Astrocyte of the hippocampus (primary cell): ENCODE measurements at regions not wholly inside any gene's neighbourhood (a gene's known extent, or its start where the extent isn't known, plus 50 kb on each side); places are given as distances from the start of the nearest gene placed in this dataset.

Source experiments
- DNase-seq: peaks from one replicate; pipeline ENCODE4 v3.0.0; 2011; ENCODE audit warnings: low read depth, low spot score

DNA sequence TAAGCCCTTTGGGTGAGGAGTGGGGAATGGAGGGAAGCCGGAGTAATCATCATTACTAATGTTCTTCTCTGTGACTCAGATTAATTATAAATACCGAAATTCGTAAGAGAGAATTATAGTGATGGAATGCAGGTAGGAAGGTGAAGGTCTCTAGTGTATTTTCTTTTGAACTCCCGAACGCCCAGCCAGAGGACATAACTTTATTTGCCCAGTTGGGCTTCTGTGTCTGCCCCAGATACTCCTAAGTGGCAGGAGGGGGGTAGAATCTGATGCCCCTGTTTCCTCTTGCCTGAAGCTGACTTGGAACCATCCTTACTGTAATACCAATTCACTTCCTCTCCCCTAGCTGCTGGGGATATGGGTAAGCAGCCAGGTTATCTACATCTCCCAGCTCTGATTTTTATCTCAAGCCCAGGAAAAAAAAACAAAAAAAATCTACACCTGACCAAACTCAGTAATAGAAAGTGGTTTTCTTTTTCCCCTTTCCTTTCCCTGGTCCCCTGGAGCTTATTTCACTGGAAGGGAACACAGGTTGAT, 84.4 kb upstream of the CISTR start:
- no peak for DNase-seq

DNA sequence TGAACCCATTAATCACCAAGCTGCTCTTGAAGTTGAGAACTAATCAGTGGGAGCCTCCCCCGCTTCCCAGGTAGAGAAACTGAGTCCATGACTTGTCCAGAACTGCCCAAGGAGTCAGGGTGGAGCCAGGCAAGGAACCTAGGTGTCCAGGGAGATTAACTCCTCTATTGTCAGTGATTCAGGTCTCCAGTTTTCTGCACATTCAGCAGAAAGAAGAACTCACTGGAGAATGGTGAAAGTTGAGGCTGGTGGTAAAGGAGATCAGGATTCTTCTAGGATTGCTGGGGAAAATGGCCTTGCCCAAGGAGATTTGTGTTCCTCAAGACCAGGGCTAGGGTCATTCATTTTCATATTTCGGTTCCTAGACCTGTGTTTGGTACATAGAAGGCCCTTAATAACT, 87.2 kb upstream of the CISTR start:
- no peak for DNase-seq

DNA sequence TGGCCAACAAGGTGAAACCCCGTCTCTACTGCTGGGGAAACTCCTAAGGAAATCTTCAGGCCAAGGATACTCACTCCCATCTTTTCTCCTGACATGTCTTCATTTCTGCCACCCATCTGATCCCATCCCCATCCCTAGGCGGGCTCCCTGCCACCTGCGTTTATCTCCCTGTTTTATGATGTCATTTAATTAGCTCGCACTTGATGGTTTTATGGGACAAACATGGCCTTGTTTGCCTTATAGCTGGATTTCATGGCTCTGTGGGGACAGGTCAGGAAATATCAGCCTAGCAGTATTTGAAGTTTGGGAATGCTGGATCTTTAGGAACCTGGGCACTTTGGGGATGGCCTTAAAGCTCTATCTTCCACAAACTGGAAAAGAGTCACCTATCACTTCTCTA, 88.5 kb upstream of the CISTR start:
- no peak for DNase-seq

DNA sequence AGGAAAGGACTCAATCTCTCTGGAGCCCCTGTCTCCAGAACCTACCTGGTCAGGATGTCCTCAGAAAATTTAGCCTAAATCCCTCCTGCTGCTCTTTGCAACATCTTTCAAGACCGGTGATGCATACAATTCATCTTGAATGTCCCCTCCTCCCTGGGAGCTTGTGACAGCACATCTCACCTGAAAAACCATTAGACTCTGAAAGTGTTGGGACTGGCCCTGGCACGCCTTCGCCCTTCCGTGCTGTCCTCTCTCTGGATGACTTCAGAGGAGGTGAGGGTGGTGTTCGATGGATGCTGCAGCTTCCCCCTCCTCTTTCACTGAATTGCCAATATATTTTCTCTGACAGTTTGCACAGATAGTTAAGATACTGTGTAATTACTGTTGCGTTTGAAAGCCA, 90.9 kb upstream of the CISTR start:
- no peak for DNase-seq

DNA sequence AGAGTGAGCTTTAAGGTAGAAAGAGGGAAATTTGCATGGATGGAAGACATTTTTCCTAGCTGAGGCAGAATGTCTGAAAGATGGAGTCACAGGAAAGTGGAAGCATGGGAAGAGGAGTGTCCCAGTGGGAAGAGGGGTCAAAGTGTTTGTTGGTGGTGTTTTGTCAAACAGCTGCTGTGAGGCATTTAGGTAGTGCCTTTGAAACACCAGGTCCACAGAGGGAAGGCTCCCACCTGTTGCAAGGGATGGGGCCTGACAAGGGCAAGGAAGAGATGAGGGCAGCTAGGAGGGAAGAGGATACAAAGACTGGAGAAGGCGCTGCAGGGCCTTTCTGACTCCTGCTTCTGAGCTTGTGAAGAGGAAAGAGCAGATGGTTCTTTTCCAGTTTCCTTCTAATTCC, 91.8 kb upstream of the CISTR start:
- no peak for DNase-seq

DNA sequence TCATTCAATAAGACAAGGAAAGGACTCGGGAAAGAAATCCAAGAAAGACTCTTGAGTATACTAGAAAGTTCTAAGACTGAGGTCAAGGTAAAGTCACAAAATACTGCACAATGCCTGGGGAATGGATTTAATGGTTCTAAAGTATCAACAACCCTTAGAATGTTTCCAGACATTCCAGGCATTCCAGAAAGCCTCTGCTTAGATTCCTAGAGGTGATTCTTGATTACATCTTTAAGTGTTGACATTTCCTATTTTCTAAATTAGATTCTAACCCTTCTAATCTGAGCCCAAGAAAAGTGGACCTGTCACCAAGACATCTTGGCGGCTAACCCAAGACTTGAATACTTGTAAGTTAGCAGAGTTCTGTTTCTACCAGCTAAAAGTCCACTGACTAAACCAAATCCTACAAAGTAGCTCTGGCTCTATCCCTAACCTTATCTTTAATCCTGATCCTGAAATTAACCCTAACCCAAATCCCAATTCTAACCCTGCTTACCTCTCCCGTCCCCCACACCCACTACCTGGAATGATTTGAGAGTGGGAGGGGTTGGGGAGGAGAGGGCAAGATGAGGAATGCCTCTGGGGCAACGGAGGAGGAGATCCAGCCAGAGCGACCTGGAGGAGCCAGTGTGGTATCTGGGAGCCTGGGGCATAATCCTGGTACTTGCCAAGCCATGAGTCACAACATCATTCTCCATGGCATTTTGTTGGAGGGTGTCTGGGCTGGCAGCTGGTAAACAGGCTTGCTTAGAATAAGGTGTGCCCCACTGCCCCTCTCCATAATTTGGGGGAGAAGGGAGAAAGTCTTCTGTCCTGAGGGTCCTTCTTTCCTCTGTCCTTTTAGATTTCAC, 93.4 kb upstream of the HOXC13 start:
- DNase-seq: peak; percentile 37

DNA sequence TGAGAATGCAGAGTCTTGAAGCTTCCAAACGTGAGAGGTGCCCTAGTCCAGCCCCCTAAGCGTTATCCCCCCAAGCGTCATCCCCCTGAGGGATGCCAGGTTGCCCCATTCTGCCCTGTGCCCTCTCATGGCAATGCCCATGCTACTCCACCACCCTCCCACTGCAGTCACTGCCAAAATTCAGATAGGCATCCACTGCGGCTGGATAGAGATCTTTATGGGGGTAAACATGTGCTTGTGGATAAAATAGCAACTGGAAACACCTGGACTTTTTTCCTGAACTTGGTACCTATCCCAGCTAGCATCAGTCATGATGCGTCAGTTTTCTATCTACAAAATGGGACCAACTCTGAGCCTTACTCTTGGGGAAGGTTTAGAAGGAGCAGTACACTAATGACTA, 92.7 kb upstream of the HOXC13 start:
- DNase-seq: no peak

DNA sequence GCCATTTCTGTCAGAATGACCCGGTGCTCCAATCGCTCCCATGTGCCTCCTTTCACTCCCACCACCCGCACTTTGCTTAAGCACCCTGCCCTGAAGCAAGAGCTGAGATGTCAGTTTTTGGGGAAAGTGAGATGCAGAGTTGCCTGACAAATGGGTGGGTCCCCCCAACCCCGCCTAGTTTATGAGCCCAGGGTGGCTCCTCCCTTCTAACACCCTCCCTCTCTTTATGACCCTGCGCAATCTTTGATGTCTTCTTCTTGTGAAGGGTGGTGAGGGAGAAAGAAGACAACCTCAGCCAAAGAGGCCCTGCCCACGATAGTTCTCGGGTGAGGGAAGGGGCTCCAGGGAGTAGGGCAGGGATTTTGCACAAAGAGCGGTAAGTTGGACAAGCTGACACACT, 89.5 kb upstream of the HOXC13 start:
- DNase-seq: no peak

DNA sequence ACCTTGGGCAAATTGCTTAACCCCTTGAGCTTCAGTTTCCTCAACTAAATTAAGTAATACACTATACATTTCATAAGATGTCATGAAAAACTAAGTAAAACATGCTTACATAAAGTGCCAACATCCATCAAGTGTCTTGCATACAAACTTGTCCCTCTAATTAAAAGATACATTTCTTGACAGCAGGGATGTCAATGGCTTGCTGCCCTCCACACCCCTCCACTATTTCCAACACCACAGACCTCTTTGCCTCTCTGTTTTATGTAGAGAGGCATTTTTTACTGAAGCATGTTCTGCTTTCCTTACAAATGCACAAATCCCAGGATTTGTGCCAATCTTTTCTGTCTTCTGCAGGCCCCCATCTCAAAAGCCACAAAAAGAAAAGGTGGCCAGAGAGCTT, 89.0 kb upstream of the HOXC13 start:
- no peak for DNase-seq

DNA sequence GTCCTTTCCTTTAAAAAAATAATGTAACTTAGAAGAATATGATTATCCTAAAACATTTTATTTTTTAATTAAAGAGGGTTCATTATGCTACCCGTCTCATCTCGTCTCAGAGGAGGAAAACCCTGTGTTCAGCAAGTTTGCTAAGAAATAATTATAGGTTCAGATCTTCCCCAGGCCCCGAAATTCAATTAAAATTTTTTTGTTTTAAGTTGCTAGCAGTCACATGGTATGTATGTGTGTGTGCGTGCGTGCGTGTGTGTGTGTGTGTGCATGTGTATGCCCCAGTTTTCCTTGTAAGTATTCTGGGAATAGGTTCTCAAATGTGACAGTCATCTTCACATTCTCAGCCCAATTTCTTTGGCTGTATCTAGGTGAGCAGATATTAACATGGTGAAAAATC, 86.6 kb upstream of the HOXC13 start:
- DNase-seq: no peak

DNA sequence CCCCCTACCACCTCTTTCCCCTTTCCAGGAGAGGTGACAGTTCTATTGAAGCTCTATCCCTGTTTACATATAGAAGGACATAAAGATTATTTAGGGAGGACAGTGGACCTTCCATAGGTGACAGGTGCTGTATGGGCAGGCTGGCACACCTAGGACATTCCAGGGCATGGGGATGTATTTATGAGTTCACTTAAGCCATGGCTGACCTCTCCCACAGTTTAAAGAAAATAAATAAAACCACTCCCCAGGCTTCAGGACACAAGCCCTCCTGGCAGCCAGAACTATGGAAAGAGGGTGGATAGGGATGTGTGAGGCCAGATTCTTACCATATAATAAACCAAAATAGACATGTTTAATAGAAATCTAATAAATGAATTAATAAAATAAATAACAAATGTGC, 85.6 kb upstream of the HOXC13 start:
- DNase-seq: no peak

DNA sequence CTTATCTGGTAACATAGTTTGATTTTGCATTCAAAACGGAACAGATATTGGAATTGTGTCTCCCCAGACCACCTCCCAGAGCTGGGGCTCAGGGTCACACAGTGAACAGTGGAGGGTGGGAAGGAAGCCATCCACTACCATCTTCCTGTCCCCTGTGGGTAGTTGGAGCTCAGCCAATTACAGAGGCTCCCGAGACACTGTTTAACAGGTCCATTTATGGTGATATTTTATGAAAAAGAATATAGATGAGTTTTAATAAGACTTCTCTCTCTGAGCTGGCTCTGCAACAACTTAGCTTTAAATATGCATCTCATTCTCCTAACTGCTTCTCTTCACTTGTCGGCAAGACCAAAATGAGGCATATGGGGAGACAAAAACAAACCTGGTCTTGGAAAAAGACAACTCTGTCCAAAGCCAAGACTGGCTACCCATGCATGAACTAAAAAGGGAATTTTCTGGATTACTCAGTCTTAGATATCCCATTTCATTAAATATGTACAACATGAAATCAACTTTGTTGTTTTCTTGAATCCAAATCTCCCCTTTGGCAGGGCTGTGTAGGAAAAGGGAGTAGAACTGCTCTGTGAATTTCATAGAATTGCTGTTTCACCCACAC, 83.8 kb upstream of the HOXC13 start:
- no peak for DNase-seq

DNA sequence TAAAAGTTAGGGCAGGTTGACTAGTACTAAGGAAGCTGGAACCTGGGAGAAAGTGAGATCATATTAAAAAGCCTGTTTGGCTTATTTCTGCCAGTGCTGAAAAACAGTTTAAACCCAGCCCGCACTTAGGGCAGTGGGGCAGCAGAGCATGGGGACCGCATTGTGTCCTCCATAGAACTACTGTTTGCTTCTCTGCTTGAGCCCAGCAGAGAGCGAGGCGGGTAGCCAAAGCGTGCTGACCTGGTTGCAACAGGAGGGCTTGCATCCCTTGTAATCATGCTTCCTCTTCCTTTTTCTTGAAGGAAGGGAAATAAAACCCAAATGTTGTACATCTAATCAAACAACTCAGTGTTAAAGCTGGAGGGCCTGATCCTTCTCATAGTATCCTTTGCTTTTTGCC, 82.5 kb upstream of the HOXC13 start:
- DNase-seq: no peak

DNA sequence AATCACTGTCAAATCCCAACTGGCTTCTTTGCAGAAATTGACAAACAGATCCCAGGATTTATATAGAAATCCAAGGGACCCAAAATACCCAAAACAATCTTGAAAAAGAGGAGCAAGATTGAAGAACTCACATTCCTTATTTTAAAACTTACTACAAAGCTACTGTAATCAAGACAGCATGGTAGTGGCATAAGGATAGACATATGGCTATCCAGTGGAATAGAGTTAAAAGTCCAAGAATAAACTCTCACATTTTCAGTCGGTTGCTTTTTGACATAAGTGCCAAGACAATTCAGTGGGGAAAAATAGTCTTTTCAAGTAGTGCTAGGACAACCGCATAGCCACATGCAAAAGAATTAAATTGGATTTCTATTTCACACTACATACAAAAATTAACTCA, 81.0 kb upstream of the HOXC13 start:
- no peak for DNase-seq

DNA sequence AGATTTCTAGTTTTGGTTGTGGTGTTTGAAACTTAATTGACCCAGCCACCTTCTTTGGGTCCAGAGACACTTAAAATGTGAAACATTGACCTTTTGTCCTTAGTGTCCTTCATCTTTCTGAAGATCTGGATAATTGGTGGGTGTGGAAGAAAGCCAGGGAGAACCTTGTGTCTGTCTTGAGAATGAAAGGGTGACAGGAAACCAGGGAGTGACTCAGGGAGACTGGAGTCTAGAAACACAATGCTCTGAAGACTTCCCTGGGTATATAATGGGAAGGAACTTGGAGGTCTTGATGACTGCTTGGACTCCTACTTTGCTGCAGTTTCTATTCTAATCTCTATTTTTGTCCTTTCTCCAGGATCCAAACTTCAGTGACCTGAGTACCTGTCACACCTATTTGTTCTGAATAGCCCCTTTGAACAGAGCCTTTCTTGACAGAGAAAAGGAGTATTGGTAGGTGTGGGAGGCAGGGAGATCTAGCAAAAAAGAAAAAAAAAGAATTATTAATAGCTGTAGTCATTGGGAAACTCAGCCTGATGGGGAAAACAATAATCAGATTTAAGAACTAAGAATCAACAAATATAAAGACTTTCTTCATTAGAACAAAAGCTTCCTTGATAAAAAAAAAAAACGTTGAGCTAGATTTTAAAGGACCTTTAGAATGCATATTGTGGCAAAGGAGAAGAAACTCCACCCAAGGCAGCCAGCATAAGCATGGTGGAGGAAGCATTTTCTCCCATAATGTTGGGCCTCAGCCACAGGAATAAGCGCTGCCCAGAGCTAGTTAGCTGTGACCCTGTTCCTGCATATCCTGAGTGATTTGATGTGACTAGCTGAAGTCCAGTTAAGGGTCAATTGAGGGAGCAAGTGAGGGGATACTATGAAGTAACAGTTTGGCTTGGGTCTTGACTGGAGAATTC, 77.9 kb upstream of the HOXC13 start:
- no peak for DNase-seq

DNA sequence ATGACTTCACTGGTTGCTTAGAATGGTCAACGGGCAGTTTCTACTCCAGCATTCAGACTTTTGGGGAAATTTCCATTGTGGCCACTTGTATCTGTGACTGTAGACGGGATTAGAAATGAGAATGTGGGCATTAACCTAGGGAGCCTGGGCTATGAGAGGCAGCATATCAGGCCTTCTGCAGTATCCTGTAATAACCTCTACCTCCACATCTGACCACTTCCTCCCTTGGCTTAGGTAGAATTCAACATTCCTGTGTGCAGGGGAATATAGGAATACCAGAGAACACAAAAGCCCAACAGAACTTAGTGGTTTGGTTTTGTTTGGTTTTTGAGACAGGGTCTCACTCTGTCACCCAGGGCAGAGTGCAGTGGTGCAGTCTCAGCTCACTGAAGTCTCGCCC, 76.4 kb upstream of the HOXC13 start:
- no peak for DNase-seq

DNA sequence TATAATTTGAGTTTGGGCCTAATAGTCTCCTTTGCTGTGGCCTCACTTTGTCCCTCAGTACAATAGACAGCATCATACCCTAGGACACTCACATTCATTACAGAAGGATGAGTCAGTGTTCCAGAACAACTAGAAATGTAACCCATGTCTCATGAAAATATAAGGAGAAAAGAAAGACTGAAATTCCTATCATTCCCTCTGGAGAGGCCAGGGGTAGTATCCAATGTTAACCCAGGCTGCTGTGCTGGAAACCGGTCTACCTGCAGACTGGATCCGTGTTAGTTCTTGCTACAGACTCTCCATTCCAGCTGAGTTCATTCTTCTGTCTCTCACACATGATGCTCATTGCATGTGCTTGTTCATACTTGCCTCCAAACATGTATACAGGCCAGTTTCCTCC, 75.8 kb upstream of the HOXC13 start:
- peak; percentile 2 for DNase-seq

DNA sequence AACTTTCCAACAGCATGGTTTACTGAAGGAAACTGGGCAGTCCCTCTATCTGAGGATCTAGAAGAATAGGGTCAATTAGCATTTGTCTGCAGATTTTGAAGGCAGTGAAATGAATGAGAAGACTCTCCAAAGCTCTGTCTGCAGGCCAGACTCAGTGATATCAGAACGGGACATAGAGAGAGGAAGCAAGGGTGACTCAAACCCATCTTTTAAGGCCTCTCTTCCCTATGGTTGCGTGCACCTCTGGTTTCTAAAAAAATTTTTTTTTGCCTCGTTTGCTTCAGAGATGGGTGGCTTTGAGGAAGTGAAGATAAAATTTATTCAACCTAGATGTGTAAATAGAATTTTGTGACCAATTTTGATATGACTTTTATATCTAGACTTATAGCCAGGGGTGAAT, 71.9 kb upstream of the HOXC13 start:
- DNase-seq: no peak

DNA sequence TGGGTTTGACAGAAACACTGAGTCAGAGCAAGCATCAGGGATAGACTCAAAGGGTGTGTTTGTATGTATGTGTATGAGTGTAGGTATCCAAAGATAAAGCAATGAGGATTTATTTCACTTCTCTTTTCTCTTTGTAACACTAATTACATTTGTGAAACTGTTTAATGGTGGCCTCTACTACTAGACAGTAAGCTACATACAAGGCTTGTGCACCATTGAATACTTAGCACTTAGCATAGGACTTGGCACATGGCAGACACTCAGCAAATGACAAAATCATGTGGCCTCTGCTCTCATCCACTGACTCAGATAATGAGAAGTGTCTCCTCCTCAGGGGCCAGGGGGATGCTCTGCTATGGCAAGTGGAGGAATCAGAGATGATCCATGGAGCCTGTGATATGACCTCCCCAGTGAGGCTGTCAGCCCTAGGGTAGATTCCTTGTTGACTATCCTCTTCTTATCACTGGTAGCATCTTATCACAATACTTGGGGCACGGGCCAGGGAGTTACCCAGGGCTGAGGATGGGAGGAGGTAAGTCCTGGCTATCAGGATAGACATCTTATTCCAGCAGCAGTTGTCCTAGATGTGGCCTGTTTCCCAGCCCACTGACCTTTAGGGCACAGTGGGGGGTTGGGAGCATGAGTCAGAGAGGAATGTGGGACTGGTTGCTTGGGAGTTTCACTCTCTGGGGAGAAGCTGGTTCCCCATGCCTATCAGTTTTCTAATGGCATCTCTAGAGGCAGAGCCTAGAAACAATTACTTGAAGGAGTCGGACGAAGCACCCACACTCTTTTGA, 71.2 kb upstream of the HOXC13 start:
- DNase-seq: no peak

DNA sequence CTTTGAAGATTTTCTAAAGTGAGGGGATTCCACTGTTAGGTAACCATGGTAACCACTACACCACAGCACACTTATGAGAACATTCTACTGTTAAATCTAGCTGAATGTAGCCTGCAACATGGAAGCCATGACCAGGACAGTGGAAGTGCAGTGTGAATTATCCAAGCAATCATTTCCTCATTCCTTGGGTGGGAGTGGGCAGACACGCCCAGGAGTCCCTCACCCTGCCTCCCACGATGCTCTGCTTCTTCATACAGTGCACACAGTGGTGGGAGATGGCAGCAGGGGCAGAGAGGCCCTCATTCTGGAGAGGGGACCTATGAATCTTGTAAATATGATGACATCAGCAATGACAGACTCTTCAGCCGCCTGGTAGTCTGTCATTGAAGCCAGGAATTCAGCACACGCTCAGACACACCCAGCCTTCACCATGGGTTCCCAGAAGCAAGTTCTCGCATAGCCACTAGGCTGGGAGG, 70.1 kb upstream of the HOXC13 start:
- no peak for DNase-seq

DNA sequence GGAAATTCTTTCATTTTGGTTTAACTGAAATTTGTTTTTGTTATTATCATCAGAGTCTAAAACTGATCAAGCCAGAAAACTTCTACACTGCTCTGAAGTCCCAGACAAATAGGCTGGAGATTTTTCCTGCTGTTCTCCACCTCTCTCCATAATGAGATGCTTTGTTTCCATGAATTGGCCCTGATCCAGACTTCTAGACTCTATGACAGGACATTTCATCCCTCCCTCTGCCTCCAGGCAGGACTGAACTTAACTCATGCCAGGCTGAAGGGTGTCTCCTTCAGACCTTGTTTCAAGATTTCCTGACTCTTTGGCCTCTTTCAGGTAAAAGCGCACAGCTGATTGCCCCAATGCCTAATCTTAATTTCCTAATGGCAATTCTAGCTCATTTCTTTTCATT, 69.1 kb upstream of the HOXC13 start:
- no peak for DNase-seq
